CD4-positive, alpha-beta T cell treated with Interleukin-17A for 1 hour (primary cell): ENCODE measurements at regions not wholly inside any gene's neighbourhood (a gene's known extent, or its start where the extent isn't known, plus 50 kb on each side); places are given as distances from the start of the nearest gene placed in this dataset.
"Not testable (repeated sequence)": the region's sequence is repeated elsewhere in the genome, so short reads cannot be mapped to it uniquely, and the experiment has no call there.

Experiments
- DNase-seq: peaks from one replicate; pipeline ENCODE4 v3.0.0-alpha.2; 2020

DNA sequence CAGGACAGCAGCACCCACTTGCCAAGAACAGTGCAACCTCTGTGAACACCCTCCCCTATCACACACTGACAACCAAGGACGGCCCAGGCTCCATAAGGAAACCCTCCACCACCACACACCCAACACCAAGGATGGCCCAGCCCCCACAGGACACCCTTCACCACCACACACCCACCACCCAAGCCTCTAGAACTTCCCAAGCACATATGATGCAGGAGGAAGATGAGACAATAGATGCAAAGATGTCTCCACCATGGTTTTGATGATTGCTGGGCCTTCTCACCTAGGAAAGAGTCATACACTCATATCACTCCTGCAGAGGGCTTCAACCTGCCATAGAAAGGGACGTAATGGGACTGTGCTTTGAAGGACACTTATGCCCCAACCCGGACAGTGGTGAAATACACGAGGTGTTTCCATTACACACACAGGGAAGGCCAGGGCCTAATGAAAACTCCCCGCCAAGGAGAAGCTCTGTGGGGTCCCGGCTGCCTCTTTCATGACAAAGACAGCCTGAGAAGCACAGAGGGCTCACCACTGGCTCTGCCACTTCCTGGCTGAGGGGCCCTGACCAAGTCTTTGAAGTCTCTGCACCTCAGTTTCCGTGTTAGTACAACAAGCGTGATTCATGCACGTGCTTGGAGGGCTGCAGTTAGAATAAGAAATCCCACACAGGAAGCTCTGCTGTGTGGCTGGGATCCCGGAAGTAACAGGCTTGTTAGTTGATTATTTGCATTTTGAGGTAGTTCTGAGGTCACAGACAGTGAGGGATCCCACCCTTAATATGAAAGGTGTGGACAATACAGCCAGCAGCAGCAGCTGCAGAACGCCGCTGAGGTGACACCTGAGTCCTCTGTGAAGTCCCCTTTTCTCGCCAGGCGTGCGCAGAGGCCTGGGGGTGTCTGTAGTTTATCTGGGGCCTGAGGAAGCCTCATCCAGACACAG is 61.9 kb upstream of the ATP12A start:
- peak; percentile 85 for DNase-seq

DNA sequence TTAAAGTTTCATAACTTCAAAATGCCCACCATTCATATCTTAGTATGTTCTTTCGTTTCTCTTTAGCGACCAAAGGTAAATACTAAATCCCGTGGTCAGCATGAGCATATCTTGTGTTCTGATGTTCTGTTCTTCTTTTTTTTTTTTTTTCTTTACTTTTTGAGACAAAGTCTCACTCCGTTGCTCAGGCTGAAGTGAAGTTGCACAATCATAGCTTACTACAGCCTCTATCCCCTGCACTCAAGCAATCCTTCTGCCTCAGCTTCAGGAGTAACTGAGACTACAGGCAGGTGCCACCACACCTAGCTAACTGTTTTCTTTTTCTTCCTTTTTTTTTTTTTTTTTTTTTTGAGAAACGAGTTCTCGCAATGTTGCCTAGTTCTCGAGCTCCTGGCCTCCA is 60.9 kb upstream of the ATP12A start:
- DNase-seq = no peak

DNA sequence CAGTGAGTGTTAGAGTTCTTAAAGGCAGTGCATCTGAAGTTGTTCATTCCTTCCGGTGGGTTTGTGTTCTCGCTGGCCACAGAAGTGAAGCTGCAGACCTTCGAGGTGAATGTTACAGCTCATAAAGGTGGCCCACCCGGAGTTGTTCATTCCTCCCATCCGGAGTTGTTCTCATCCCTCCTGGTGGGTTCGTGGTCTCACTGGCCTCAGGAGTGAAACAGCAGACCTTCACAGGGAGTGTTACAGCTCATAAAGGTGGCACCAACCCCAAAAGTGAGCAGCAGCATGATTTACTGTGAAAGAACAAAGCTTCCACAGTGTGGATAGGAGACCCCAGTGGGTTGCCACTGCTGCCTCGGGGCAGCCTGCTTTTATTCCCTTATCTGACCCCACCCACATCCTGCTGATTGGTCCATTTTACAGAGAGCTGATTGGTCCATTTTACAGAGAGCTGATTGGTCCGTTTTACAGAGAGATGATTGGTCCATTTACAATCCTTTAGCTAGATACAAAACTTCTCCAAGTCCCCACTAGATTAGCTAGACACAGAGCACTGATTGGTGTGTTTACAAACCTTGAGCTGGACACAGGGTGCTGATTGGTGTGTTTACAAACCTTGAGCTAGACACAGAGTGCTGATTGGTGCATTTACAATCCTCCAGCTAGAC is 57.6 kb upstream of the ATP12A start:
- DNase-seq = not testable (repeated sequence)

DNA sequence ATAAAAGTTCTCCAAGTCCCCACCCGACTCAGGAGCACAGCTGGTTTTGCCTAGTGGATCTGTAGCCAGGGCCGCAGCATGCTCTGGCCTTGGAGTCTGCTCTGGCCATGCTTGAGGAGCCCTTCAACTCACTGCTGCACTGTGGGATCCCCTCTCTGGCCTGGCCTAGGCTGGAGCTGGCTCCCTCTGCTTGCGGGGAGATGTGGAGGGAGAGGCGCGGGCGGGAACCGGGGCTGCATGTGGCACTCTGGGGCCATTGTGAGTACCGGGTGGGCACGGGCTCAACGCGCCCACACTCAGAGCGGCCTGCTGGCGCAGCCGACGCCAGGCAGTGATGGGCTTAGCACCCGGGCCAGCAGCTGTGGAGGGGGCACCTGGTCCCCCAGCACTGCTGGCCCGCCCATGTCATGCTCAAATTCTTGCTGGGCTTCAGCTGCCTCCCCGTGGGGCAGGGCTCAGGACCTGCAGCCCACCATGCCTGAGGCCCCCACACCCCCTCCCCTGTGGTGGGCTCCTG is 57.0 kb upstream of the ATP12A start:
- no peak for DNase-seq

DNA sequence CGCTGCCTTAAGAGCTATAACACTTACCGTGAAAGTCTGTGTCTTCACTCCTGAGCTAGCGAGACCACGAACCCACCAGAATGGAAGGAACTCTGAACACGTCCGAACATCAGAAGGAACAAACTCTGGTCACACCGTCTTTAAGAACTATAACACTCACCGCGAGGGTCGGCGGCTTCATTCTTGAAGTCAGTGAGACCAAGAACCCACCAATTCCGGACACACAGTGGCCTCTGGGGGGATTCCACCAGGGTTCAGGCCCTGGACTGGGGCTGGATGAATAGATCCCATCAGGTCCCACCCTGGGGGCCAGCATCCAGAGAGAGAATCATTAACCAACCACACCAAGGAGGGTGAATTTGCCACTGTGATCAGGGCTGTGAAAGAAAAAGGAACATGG is 55.8 kb upstream of the ATP12A start:
- DNase-seq = no peak

DNA sequence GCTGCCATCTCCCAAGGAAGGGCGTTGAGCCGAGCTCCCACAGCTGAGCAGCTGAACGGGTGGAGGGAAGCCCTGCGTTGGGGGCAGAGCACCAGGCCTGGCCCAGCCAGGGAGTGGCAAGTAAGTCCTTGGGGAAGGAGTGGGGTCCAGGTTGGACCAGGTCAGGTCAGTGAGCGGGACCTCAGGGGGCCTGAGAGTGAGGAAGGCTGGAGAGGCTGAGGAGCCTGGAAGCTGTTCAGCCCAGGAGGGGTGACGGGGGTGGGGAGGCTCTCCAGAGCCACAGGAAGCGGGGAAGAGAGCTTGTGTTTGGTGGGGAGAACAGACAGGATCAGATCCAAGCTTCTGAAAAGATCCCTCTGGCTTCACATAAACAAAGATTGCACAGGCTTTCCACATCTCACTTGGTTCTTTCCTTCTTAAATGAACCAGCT is 55.4 kb upstream of the ATP12A start:
- DNase-seq = no peak

DNA sequence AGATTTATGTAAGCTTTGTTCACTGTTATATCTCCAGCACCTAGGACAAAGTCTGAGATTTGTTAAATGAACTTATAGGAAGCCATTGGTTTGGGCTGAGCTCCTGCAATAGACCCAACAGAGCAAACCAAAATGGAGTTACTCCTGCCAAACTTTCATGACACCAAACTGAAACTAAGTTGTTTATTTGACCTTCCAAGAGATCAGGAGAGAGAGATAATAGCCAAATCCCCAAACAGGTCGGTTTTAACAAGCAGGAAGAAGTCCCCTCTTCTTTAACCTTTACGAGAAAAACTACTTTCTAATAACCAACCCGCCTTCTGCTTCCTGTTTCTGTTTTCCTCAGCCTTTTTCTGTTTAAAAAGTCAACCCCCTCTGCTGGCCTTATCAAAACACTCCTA is 54.9 kb upstream of the ATP12A start:
- DNase-seq = peak; percentile 49

DNA sequence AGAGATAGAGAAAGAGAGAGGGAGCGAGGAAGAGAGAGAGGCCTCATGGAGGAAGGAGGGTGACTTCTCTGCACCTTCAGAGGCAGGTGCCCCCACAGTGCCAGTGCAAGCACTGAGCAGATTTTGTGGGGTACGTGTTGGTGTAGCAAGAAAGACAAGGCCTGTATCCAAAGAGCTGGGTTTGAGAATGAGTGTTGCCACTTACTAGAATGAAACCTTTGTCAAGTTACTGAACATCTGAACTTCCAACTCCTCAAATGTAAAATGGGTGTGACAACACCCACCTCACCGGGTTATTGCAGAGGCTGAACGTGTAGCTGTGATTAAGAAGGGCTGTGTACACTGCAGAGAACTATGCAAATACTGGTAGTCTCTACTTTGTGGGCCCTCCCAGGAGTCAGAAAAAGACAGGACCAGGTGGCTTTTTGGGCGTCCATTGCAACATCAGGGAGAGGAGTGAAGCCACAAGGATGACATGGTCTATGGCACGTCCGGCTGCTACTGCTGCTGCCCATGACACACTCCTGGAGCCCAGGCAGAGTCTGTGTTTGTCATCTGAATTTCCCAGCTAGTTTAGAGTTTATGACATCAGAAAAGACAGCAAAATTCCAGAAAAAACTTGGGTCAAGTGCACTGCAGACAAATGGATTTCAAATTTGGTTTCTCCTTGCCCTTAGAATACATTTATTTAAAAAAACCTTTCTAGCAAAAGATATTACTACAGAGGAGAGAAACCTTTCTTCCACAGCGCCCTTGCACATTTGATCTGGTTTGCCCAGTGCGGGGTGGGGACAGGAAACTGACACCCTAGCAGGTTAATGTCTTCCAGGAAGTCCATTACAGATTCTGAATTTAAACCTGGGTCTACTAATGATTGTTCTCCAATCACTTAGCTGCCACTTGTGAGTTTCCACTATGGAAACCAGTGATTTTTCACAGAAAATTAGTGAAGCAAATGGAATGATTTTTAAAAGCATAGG is 54.0 kb upstream of the ATP12A start:
- peak; percentile 49 for DNase-seq

DNA sequence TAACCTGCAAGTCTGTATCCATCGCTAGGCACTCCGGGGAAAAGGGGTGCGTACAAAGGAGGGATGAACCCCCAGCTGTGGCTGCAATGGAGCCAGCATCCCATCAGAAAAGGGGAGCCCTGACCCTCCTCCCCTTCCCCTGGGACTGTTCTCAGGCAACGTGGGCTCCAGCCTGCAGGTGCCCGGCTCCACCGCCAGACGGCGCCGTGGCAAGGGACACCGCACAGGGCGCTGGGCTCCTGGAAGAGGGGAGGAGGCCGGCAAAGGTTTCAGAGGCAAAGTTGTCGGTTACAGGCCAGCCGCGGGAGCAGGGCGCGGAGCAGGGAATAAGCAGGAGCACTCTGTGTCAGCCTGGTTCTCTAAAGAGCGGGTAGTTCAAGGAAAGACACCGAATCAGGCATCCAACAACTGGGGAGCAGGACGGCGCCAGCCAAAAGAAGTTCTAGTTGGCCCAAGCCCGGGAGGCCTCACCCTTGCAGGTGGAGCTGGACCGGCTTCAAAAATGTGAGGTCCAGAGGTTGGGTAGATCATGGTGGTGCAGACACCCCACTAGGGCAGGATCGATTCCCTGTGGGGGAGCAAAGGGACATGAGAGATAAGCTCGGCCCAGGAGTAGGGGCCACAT is 53.0 kb upstream of the ATP12A start:
- DNase-seq = no peak

DNA sequence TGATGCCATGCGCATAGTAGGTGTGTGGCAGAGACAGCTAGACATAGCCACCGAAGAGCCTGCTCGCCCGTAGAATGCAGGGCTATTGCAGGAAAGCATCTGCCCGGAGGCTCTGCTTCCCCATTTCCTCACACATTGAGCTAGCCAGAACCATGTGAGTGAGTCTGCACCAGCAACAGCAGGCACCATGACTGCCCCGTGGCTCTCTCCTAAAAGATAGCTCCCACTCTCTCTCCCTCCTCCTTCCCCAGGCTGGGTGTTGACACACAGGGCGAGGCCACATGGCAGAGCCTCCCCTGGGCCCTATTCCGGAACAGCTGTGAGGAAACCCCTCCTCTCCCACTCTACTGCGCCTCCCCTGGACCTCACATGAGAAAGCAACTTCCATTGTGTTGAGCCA is 52.3 kb upstream of the ATP12A start:
- DNase-seq = no peak

DNA sequence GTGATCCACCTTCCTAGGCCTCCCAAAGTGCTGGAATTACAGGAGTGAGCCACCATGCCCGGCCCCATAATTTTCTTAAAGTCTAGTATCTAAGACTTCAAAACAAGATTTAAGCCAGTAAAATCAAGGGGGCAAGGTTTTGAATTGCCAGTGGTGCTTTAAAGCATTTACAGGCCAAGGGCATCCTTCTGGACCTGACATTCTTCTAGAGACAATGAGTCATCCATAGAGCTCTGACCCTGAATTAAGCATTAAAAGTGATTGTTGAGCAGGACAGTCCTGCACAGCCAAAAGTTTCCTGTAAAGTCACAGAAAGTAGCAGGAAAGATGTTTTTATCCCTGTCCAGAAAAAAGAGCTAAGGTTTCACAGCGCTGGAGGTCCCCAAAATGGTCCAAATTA is 50.9 kb upstream of the ATP12A start:
- DNase-seq = no peak

DNA sequence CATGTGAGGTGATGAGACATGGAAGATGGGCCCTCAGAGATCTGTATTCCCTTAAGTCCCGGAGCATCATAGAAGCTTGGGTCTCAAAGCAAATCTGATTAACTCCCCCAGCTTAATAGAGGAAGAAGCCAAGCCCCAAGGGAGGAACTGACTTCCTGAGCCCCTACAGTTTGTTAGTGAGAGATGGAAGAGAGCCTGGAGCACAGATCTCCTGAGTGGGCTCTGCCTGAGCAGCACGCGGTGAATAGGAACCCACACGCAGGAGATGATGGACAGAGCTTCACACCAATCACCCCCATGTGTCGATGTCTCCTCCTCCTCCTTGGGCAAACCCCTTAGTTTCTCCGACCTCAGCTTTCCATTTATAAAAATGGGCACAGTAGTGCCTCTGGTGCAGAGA is 50.1 kb upstream of the ATP12A start:
- no peak for DNase-seq
